SJSA1 (cell line): ENCODE measurements at regions not wholly inside any gene's neighbourhood (a gene's known extent, or its start where the extent isn't known, plus 50 kb on each side); places are given as distances from the start of the nearest gene placed in this dataset.

Experiments used
- DNase-seq, 2 experiments: peaks; one replicate each; pipeline ENCODE4 v3.0.0-alpha.2; 2015 to 2020; ENCODE audit warnings: low spot score in 2 of 2, low read depth in 1 of 2
- H3K27ac ChIP-seq: fragments of 250-450 bp; sonication (Bioruptor Pico); 2 replicates; pipeline ENCODE4 v1.5.1; 2020; ENCODE audit warnings: mild to moderate bottlenecking, moderate library complexity
- H3K27me3 ChIP-seq: fragments of 250-450 bp; sonication (Bioruptor Pico); replicated peaks from 2 replicates; pipeline ENCODE4 v1.5.1; 2020; ENCODE audit warnings: mild to moderate bottlenecking, moderate library complexity
- H3K36me3 ChIP-seq: fragments of 250-450 bp; sonication (Bioruptor Pico); 2 replicates; pipeline ENCODE4 v1.5.1; 2020; ENCODE audit warnings: mild to moderate bottlenecking
- H3K4me1 ChIP-seq: fragments of 250-450 bp; sonication (Bioruptor Pico); replicated peaks from 2 replicates; pipeline ENCODE4 v1.6.1; 2021; ENCODE audit warnings: mild to moderate bottlenecking
- H3K4me3 ChIP-seq: fragments of 250-450 bp; sonication (Bioruptor Pico); 2 replicates; pipeline ENCODE4 v1.5.1; 2020; ENCODE audit warnings: mild to moderate bottlenecking
- H3K9me3 ChIP-seq: fragments of 250-450 bp; sonication (Bioruptor Pico); replicated peaks from 2 replicates; pipeline ENCODE4 v1.5.1; 2020; ENCODE audit warnings: mild to moderate bottlenecking

DNA sequence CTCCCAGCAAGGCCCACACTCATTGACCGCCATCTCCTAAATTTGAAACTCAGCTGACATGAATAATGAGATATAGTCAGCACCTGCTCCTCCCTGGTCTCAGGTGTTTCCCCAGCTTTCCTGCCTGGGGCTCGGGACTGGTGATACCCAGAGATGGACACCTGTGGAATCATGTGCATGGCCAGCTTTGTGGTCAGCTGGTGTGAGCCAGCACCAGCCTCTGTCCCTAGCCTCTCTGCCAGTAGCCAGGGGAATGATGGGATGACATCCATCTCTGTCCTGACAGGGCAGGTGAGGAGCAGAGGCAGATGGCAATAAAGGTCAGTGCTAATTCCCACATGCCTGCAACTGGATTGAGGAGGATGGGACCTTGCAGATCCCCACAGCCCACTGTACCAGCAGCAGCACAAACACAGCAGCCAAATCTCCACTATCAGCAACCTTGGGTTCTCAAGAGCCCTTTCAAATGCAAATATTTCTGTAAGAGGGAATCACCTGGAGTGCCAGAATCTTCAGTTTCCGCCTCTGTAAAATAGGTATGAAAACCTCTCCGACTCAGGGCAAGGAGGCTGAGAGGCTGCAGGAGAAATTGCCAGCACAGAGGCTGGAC lies 329.2 kb upstream of the ZMIZ1 start:
- Histone ChIP-seq H3K36me3 (no peaks in the 10 kb centered on the region), H3K4me1 (peaks cover 15% of the 10 kb centered on the region), H3K4me3 (no peak overlapping the region), H3K27ac (no peak overlapping the region), H3K9me3 (no peaks in the 10 kb centered on the region), H3K27me3 (no peaks in the 10 kb centered on the region)
- DNase-seq = no peak

DNA sequence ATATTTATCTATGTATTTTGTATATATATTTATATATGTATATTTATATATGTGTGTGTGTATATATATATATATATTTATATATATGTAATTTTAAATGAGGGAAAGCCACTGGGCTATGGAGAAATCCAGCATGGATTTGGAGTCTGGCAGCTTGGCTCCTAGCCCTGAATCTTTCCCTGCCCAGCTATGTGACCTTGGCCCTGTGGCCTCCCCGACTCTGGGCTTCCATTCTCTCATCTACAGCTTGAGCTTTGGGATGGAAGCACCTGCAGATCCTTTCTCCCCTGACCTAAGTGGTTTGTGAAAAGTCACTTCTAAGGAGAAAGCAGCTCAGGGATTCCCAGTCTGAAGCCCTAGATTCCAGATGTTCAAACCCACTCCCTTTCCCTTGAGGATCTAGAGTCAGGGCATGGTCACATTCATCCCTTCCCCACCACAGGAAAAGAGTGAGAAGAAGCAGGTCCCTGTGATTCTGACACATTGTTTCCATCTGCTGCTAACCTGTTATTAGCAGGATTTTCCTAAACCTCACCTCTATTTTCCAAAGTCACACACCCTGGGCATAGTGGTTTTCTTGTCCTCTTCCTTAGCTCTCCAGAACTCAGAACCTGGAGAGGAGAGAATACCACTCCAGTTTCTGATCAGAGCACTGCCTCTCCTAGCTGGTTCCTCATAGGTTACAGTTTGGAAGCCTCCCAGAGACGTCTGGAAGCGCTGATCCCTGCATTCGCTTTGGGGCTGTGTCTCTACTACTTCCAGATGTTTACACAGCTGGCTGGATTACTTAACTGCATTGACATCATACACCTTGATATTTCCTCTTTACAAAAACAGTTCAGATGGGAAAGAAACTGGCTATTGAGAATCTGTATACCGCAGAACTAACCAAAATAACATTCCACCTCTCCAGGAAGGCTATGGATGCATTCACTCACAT lies 327.5 kb upstream of the ZMIZ1 start:
- H3K27ac ChIP-seq = no peak overlapping the region
- H3K27me3 ChIP-seq = no peaks in the 10 kb centered on the region
- H3K4me3 ChIP-seq = no peak overlapping the region
- H3K36me3 ChIP-seq = no peaks in the 10 kb centered on the region
- H3K9me3 ChIP-seq = no peaks in the 10 kb centered on the region
- H3K4me1 ChIP-seq = peaks cover 11% of the 10 kb centered on the region
- no peak for DNase-seq

GRCh38 chr10:78742406-78742729 lies 326.4 kb upstream of the ZMIZ1 start:
- Histone ChIP-seq H3K27ac (no peak overlapping the region), H3K9me3 (no peaks in the 10 kb centered on the region), H3K36me3 (no peaks in the 10 kb centered on the region), H3K4me3 (no peak overlapping the region), H3K27me3 (no peaks in the 10 kb centered on the region), H3K4me1 (peaks cover 14% of the 10 kb centered on the region)
- DNase-seq = no peak

- H3K4me3 ChIP-seq = no peak overlapping the region
Observed at GRCh38 chr10:78742730-78743615, 325.8 kb upstream of the ZMIZ1 start.

GRCh38 chr10:78744056-78744455 lies 324.7 kb upstream of the ZMIZ1 start:
- Histone ChIP-seq H3K27me3 (no peaks in the 10 kb centered on the region), H3K36me3 (no peaks in the 10 kb centered on the region), H3K4me1 (peaks cover 17% of the 10 kb centered on the region), H3K9me3 (no peaks in the 10 kb centered on the region), H3K4me3 (no peak overlapping the region), H3K27ac (no peak overlapping the region)
- DNase-seq = no peak

More at GRCh38 chr10:78742730-78743615, 325.8 kb upstream of the ZMIZ1 start:
- peak in 1 of 2 experiments; percentile 12 for DNase-seq
- H3K27ac ChIP-seq = no peak overlapping the region
- H3K36me3 ChIP-seq = no peaks in the 10 kb centered on the region
- peaks cover 17% of the 10 kb centered on the region for H3K4me1 ChIP-seq
- no peaks in the 10 kb centered on the region for H3K9me3 ChIP-seq
- no peaks in the 10 kb centered on the region for H3K27me3 ChIP-seq

GRCh38 chr10:78744491-78745090 lies 324.2 kb upstream of the ZMIZ1 start:
- Histone ChIP-seq H3K27ac (no peak overlapping the region), H3K4me3 (no peak overlapping the region), H3K27me3 (no peaks in the 10 kb centered on the region), H3K36me3 (no peaks in the 10 kb centered on the region), H3K4me1 (peaks cover 18% of the 10 kb centered on the region), H3K9me3 (no peaks in the 10 kb centered on the region)
- no peak for DNase-seq

- Histone ChIP-seq H3K36me3 (no peaks in the 10 kb centered on the region), H3K27ac (no peak overlapping the region), H3K4me3 (no peak overlapping the region), H3K27me3 (no peaks in the 10 kb centered on the region), H3K9me3 (no peaks in the 10 kb centered on the region), H3K4me1 (peaks cover 27% of the 10 kb centered on the region)
- no peak for DNase-seq
Observed at GRCh38 chr10:78745441-78745840, 323.3 kb upstream of the ZMIZ1 start.

- no peak for DNase-seq
- Histone ChIP-seq H3K36me3 (no peaks in the 10 kb centered on the region), H3K27ac (no peak overlapping the region), H3K27me3 (no peaks in the 10 kb centered on the region), H3K4me3 (no peak overlapping the region), H3K9me3 (no peaks in the 10 kb centered on the region), H3K4me1 (peaks cover 30% of the 10 kb centered on the region)
Observed at GRCh38 chr10:78746155-78746763, 322.5 kb upstream of the ZMIZ1 start.

DNA sequence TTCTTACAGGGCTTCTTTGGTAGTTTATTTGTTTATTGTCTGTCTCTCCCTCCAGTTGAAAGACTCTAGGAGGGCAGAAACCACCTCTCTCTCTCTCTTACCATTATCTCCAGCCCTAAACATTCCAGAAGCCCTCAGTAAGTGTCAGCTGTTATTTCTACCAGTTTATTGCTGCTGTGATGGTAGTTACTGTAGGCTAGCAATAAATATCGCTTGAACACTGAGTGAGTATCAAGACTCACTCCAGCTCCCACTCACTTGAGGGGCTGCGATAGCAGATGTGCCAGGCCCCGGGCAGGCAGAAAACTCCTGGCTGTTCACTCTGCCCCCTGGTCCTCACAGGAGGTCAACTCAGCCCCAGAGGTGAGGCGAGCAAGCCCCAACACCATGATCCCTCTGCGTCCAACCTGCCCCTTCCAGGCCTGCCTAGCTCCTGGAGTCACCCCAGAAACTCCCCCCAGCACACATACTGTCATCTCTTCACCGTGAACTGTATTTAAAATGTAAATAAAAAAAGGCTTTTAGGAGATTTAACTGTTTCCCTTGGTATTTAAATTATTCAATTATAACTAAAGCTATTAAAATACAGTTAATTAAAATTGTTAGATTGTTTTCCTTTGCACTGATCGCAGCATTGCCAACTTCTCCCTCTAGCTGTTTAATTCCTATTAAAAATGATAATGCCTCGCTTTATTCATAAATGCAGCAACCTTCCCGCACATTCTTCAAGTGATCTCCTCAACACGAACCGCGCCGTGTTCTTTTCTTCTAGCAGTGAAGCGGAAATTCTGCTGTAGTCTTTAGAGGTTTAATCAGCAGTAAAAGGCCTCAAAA lies 321.1 kb upstream of the ZMIZ1 start:
- Histone ChIP-seq H3K9me3 (no peaks in the 10 kb centered on the region), H3K27ac (no peak overlapping the region), H3K4me3 (no peak overlapping the region), H3K27me3 (no peaks in the 10 kb centered on the region), H3K36me3 (no peaks in the 10 kb centered on the region), H3K4me1 (peaks cover 27% of the 10 kb centered on the region)
- DNase-seq = peak in 1 of 2 experiments; percentile 20

- H3K4me1 ChIP-seq = peaks cover 21% of the 10 kb centered on the region
- H3K4me3 ChIP-seq = no peak overlapping the region
- no peaks in the 10 kb centered on the region for H3K27me3 ChIP-seq
- H3K27ac ChIP-seq = no peak overlapping the region
- H3K9me3 ChIP-seq = no peaks in the 10 kb centered on the region
- no peak for DNase-seq
- H3K36me3 ChIP-seq = no peaks in the 10 kb centered on the region
Observed at GRCh38 chr10:78748235-78748533, 320.6 kb upstream of the ZMIZ1 start.

DNA sequence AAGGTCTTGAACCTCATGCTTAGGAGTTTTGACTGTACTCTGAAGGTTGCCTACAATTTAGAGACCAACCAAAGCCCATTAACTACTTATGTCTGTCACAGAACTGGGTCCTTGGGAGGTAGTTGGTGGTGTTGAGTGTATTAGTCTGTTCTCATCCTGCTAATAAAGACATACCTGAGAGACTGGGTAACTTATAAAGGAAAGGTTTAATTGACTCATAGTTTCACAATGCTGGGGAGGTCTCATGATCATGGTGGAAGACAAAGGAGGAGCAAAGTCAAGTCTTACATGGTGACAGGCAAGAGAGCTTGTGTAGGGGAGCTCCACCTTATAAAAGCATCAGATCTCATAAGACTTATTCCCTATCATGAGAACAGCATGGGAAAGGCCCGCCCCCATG lies 319.6 kb upstream of the ZMIZ1 start:
- peaks cover 19% of the 10 kb centered on the region for H3K4me1 ChIP-seq
- no peaks in the 10 kb centered on the region for H3K36me3 ChIP-seq
- H3K27me3 ChIP-seq = no peaks in the 10 kb centered on the region
- H3K27ac ChIP-seq = no peak overlapping the region
- DNase-seq = no peak
- no peak overlapping the region for H3K4me3 ChIP-seq
- H3K9me3 ChIP-seq = no peaks in the 10 kb centered on the region

DNA sequence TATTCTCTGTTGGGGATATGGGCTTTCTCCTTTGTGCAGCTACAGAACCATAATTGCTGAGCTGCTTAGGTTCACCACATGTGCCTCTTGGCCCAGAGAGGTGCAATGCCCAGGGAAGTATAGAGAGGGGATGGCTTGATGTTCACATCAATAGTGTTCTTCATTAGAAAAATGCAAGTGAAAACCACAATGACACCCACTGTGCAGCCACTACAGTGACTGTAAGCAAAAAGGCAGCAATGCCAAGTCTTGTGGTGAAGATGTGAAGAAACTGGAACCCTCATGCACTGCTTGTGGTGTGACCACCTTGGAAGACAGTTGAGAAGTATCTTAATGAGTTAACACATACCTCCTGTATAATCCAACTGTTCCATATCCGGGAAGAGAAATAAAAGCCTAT lies 318.9 kb upstream of the ZMIZ1 start:
- no peak overlapping the region for H3K27ac ChIP-seq
- DNase-seq = peak in 1 of 2 experiments; percentile 43
- no peaks in the 10 kb centered on the region for H3K36me3 ChIP-seq
- H3K9me3 ChIP-seq = no peaks in the 10 kb centered on the region
- H3K4me3 ChIP-seq = no peak overlapping the region
- peaks cover 23% of the 10 kb centered on the region for H3K4me1 ChIP-seq
- H3K27me3 ChIP-seq = no peaks in the 10 kb centered on the region

GRCh38 chr10:78750418-78750817 lies 318.3 kb upstream of the ZMIZ1 start:
- Histone ChIP-seq H3K9me3 (no peaks in the 10 kb centered on the region), H3K27ac (no peak overlapping the region), H3K36me3 (no peaks in the 10 kb centered on the region), H3K4me3 (no peak overlapping the region), H3K4me1 (peaks cover 28% of the 10 kb centered on the region), H3K27me3 (no peaks in the 10 kb centered on the region)
- peak in 1 of 2 experiments; percentile 33 for DNase-seq
